ENCODE measurements at regions not wholly inside any gene's neighbourhood (a gene's known extent, or its start where the extent isn't known, plus 50 kb on each side); places are given as distances from the start of the nearest gene placed in this dataset.

- no peak overlapping the region for H3K4me3 ChIP-seq
- intact Hi-C loops (cut with DNase I) = no loop called here
- TF ChIP-seq CTCF (IDR thresholded peaks at IDR 0.05) = no peak
- no peaks in the 10 kb centered on the region for H3K4me1 ChIP-seq
- H3K27me3 ChIP-seq (ENCODE audit: insufficient read depth in 3 of 3, low read length in 2 of 3) = no peaks in the 10 kb centered on the region
- ATAC-seq = no peak
- no peaks in the 10 kb centered on the region for H3K9me3 ChIP-seq
- no peaks in the 10 kb centered on the region for H3K36me3 ChIP-seq (ENCODE audit: insufficient read depth in 1 of 2, low read depth in 1 of 2)
- no peak overlapping the region for H3K27ac ChIP-seq
- WGBS, 3 donors = 45 to 64% (median 55%) methylated on average over 4 of the region's 4 CpGs
- no peak for DNase-seq
Measured at GRCh38 chr1:94614996-94615395, 73.4 kb upstream of the F3 start.

GRCh38 chr1:94614168-94614815 is 72.7 kb upstream of the F3 start:
- intact Hi-C loops (cut with DNase I) = no loop called here
- H3K9me3 ChIP-seq = no peaks in the 10 kb centered on the region
- H3K27me3 ChIP-seq (ENCODE audit: insufficient read depth in 3 of 3, low read length in 2 of 3) = no peaks in the 10 kb centered on the region
- TF ChIP-seq CTCF (IDR thresholded peaks at IDR 0.05) = no peak
- H3K4me1 ChIP-seq = no peaks in the 10 kb centered on the region
- H3K4me3 ChIP-seq = no peak overlapping the region
- WGBS, 3 donors = 57 to 84% (median 72%) methylated on average over 8 of the region's 8 CpGs
- DNase-seq (no peak), ATAC-seq (no peak)
- H3K36me3 ChIP-seq (ENCODE audit: insufficient read depth in 1 of 2, low read depth in 1 of 2) = no peaks in the 10 kb centered on the region
- no peak overlapping the region for H3K27ac ChIP-seq

GRCh38 chr1:94612525-94613204 is 71.1 kb upstream of the F3 start:
- WGBS, 3 donors = 89 to 92% (median 91%) methylated on average over 7 of the region's 7 CpGs
- no peaks in the 10 kb centered on the region for H3K4me1 ChIP-seq
- no peak for ATAC-seq

GRCh38 chr1:94611681-94612475 is 70.3 kb upstream of the F3 start:
- Histone ChIP-seq H3K4me1 (no peaks in the 10 kb centered on the region), H3K4me3 (no peak overlapping the region), H3K9me3 (no peaks in the 10 kb centered on the region), H3K36me3 (ENCODE audit: insufficient read depth in 1 of 2, low read depth in 1 of 2) (no peaks in the 10 kb centered on the region), H3K27me3 (ENCODE audit: insufficient read depth in 3 of 3, low read length in 2 of 3) (no peaks in the 10 kb centered on the region), H3K27ac (no peak overlapping the region)
- intact Hi-C loops (cut with DNase I) = no loop called here
- no peak for ATAC-seq
- DNase-seq = no peak
- TF ChIP-seq CTCF (IDR thresholded peaks at IDR 0.05) = no peak
- 84 to 87% (median 85%) methylated on average over 7 of the region's 7 CpGs for WGBS, 3 donors

More at GRCh38 chr1:94612525-94613204, 71.1 kb upstream of the F3 start:
- no peak for TF ChIP-seq CTCF (IDR thresholded peaks at IDR 0.05)
- no peaks in the 10 kb centered on the region for H3K9me3 ChIP-seq
- no peak overlapping the region for H3K27ac ChIP-seq
- H3K4me3 ChIP-seq = no peak overlapping the region
- intact Hi-C loops (cut with DNase I) = no loop called here
- H3K36me3 ChIP-seq (ENCODE audit: insufficient read depth in 1 of 2, low read depth in 1 of 2) = no peaks in the 10 kb centered on the region
- no peaks in the 10 kb centered on the region for H3K27me3 ChIP-seq (ENCODE audit: insufficient read depth in 3 of 3, low read length in 2 of 3)
- DNase-seq = no peak

Data from psoas muscle (tissue), 7 donors.